Panc1 (cell line): ENCODE measurements at regions not wholly inside any gene's neighbourhood (a gene's known extent, or its start where the extent isn't known, plus 50 kb on each side); places are given as distances from the start of the nearest gene placed in this dataset.

Experiments used
- CTCF ChIP-seq: fragments of 450-650 bp; IDR thresholded peaks from 2 replicates; pipeline ENCODE4 v1.5.1; 2017; ENCODE audit warnings: mild to moderate bottlenecking
- POLR2AphosphoS5 ChIP-seq: IDR thresholded peaks from 2 replicates; pipeline ENCODE4 v1.6.1; 2012; ENCODE audit warnings: mild to moderate bottlenecking, low read depth, low read length, moderate library complexity
- SIN3A ChIP-seq: IDR thresholded peaks from 2 replicates; pipeline ENCODE4 v1.6.1; 2012; ENCODE audit warnings: low read depth, mild to moderate bottlenecking, low read length, moderate library complexity, borderline replicate concordance; ENCODE audit not compliant: insufficient read depth

GRCh38 chrX:149283853-149284252 is 221.3 kb downstream of the IDS start:
- no peak for TF ChIP-seq SIN3A
- TF ChIP-seq POLR2AphosphoS5, result no peak
- TF ChIP-seq CTCF, result no peak
